ENCODE measurements at regions not wholly inside any gene's neighbourhood (a gene's known extent, or its start where the extent isn't known, plus 50 kb on each side); places are given as distances from the start of the nearest gene placed in this dataset.
A peak's percentile ranks its signal among the peaks of the same experiment; 100 is the strongest.

DNA sequence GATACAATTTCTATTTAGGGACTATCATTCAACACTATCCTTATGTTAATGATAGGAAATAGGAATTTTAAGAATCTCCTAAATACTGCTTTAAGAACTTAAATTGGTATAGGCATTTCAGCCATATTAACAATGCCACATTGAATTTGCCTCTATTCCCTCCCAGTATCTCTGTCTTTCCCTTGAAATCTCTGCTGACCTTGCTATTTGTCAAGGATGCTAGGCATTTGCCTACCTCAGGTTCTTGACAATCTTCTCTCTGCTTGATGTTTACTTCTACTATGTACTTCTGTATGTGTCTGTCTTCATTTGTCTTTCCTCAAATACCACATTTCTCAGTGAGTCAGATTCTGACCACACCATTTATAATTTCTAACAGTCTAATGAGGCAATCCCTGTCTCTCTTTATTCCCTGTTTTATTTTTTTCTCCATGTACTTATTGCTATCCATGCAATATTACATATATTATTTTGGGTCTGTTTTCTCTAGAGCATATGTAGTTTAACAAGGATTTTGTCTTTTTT, 1461.4 kb upstream of the CDH9 start:
- TF ChIP-seq, protein P1, sequence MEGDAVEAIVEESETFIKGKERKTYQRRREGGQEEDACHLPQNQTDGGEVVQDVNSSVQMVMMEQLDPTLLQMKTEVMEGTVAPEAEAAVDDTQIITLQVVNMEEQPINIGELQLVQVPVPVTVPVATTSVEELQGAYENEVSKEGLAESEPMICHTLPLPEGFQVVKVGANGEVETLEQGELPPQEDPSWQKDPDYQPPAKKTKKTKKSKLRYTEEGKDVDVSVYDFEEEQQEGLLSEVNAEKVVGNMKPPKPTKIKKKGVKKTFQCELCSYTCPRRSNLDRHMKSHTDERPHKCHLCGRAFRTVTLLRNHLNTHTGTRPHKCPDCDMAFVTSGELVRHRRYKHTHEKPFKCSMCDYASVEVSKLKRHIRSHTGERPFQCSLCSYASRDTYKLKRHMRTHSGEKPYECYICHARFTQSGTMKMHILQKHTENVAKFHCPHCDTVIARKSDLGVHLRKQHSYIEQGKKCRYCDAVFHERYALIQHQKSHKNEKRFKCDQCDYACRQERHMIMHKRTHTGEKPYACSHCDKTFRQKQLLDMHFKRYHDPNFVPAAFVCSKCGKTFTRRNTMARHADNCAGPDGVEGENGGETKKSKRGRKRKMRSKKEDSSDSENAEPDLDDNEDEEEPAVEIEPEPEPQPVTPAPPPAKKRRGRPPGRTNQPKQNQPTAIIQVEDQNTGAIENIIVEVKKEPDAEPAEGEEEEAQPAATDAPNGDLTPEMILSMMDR (IDR thresholded peaks at IDR 0.05; ENCODE audit: extremely low read depth, missing control alignments) = no peak

DNA sequence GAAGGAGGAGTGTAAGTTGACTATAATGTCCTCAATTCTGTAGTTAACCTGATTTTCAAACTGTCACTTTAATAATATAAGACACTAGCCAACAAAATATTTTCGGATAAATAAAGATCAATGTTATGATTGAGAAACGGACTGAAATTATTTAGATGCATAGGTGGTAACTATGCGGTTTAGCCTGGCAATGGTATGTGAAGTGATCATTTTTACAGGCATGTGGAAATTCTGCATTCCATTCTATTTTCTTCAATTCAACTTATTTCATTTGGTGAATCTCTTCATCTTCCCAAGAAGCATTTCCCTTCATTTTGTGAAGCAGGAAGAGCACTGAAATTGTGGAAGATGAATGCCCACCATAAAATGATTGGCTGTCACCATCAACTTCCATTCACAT, 1457.5 kb upstream of the CDH9 start:
- DNase-seq (ENCODE audit: low spot score) = no peak
- TF ChIP-seq, protein P1 (IDR thresholded peaks at IDR 0.05; ENCODE audit: extremely low read depth, missing control alignments) = no peak

More for the DNA sequence above, 1461.4 kb upstream of the CDH9 start:
- DNase-seq (ENCODE audit: low spot score) = no peak

DNA sequence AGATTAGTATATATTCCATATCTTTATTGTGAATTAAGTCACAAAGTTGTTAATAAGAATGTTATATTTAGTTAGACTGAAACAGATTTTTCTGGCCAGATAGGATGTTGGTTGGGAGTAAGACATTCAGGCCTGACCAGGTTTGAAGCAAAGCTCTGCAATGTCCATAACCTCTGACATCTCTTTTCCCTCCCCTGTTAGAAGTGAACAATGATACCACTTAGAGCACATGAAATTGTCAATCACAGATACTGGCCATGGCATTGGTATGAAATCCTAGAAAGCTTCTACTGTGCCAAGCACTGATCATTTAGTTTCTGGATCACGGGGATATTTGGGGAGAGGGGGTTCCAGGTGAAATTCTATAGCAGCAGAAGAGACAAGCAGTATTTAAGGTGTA, 1455.1 kb upstream of the CDH9 start:
- TF ChIP-seq, protein P1 (IDR thresholded peaks at IDR 0.05; ENCODE audit: extremely low read depth, missing control alignments) = no peak
- DNase-seq (ENCODE audit: low spot score) = no peak

DNA sequence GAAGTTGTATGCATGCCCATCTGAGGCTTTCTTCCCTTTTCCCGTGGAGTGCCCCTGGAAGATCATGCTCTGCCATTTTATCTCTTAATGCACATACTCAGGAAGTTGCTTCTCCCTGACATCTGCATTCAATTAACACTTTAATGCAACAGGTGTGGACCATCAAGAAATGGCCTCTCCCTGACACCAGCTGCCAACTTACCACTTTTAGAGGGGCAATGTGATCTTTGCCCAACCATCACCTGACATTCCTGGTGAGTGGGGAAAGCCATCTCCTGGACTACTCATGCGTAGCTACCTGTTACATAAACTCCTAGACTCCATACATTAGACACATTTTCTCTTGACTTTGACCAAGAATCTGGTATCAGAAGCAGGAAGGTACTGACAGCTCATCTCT, 1450.4 kb upstream of the CDH9 start:
- TF ChIP-seq, protein P1 (IDR thresholded peaks at IDR 0.05; ENCODE audit: extremely low read depth, missing control alignments) = no peak
- no peak for DNase-seq (ENCODE audit: low spot score)

DNA sequence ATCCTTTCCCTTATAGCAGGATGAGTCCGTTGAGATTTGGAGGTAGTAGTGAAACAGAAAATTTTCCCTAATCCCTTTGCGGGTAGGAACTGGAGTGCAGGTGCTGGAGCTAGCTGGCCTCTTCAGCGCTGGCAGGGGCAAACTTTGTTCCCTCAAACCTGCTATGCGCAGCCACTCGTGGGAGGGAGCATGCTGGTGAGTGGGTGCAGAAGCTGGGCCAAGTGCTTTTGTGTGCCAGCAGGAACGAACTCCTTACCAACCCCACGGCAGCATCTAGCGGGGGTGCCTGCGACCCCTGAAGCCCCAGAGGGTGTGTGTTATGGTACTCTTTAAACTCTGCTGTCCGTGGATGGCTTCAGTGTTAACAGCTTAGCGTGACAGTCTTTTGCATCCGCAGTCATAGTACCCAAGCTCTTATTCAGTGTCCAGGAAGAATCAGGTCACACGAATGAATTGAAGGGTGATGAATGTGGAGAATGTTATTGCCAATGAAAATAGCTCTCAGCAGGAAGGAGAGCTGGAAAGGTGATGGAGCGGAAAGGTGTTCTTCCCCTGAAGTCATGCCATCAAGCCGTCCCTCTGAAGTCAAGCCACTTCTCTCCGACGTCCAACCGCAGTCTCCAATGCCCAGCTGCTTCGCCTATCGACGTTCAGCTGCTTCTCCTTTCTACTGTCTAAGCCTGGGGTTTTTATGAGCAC, 1445.1 kb upstream of the CDH9 start:
- no peak for DNase-seq (ENCODE audit: low spot score)
- TF ChIP-seq, protein P1 (IDR thresholded peaks at IDR 0.05; ENCODE audit: extremely low read depth, missing control alignments) = no peak

DNA sequence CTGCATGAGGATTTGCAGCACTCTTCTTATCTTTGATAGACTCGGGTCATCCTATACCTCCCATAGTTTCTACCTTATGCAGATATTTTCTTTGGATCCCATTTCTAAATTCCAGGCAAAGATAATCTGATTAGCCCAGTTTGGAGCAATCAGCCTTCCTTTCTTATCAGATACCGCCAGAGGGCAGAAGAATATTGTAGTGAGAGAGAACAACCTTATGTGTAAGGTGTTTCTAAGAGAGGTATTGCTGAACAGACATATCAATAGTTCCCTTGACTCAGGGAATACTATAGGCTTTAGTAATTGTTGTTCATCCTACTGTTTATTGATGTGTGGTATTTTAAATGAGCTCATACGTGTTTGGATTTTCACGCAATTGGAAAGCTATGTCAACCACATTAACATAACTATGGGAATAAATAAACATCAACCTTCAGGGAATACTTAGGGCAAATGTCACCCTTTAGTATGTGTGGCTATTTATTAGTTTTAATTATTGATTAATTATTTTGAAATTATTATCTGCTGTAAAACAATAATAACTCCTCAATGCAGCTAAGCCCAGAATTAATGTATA, 1435.2 kb upstream of the CDH9 start:
- no peak for DNase-seq (ENCODE audit: low spot score)
- TF ChIP-seq, protein P1 (IDR thresholded peaks at IDR 0.05; ENCODE audit: extremely low read depth, missing control alignments) = no peak

DNA sequence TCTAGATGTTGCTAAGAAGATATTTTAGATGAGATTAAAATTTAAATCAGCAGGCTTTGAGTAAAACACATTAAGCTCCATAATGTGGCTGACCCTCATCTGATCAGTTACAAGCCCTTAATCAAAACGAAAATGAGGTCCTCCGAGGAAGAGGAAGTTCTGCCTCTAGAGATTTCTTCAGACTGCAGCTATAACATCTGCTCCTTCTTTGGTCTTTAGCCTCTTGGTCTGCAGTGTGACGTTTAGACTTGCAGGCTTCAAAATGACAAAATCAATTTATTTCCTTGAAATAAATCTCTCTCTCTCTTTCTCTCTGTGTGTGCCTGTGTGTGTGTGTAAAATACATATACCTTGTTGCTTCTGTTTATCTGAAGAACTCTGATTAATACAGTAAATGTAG, 1429.8 kb upstream of the CDH9 start:
- peak; percentile 2 for DNase-seq (ENCODE audit: low spot score)
- TF ChIP-seq, protein P1 (IDR thresholded peaks at IDR 0.05; ENCODE audit: extremely low read depth, missing control alignments) = no peak
